Right lobe of liver (tissue), 6 donors: ENCODE measurements at regions not wholly inside any gene's neighbourhood (a gene's known extent, or its start where the extent isn't known, plus 50 kb on each side); places are given as distances from the start of the nearest gene placed in this dataset.

Source experiments
- ATAC-seq, 4 donors: fragments of 200-7000 bp; cut with Tn5 transposase; one replicate each; pipeline ENCODE4 v1.9.1; 2020; ENCODE audit warnings: mild to moderate bottlenecking in 4 of 4, moderate library complexity in 4 of 4
- DNase-seq, 3 donors: peaks; one replicate each; pipeline ENCODE4 v3.0.0-alpha.2; 2020
- H3K27ac ChIP-seq, 3 donors: fragments of 200-600 bp; one replicate each; pipeline ENCODE4 v1.8.0; 2022
- H3K27me3 ChIP-seq, 2 donors: fragments of 200-600 bp; one replicate each; pipeline ENCODE4 v1.8.0; 2022
- H3K36me3 ChIP-seq, 4 donors: fragments of 200-600 bp; sonication (generic) in 1 of 4; one replicate each; pipeline versions ENCODE4 v1.5.1 to v1.8.0; 2017 to 2022; ENCODE audit warnings: control low read depth in 1 of 4
- H3K4me1 ChIP-seq, 4 donors: fragments of 200-600 bp; sonication (generic) in 1 of 4; one replicate each; pipeline versions ENCODE4 v1.5.1 to v1.8.0; 2017 to 2022; ENCODE audit warnings: control low read depth in 1 of 4
- H3K4me3 ChIP-seq, 3 donors: fragments of 200-600 bp; one replicate each; pipeline ENCODE4 v1.8.0; 2022
- H3K9me3 ChIP-seq, 4 donors: fragments of 200-600 bp; sonication (generic) in 1 of 4; one replicate each; pipeline versions ENCODE4 v1.5.1 to v1.8.0; 2017 to 2022; ENCODE audit warnings: control low read depth in 1 of 4
- POLR2A ChIP-seq: fragments of 450-650 bp; IDR thresholded peaks from one replicate; pipeline ENCODE4 v1.6.1; 2017; ENCODE audit warnings: antibody characterized with exemption, mild to moderate bottlenecking
- WGBS: methylation state at CpG from one replicate; pipeline ENCODE4 v1.1.6; 2018; ENCODE audit warnings: low coverage, low lambda C conversion rate; ENCODE audit not compliant: insufficient coverage; ENCODE audit errors: missing lambda C conversion rate; 5-methylcytosine and 5-hydroxymethylcytosine counted together
- intact Hi-C, 2 donors: fragments of 100-400 bp; cut with DNase I; formaldehyde crosslinking; loops; one replicate each; pipeline versions ENCODE4 v1.11.2 to v1.14.1; 2022
- TF ChIP-seq, protein P1 (sequence below), 4 donors: fragments of 200-600 bp in 3 of 4; fragments of 450-650 bp in 1 of 4; IDR thresholded peaks; one replicate each; pipeline versions ENCODE4 v1.5.1 to v1.8.0; 2016 to 2022; ENCODE audit warnings: antibody characterized with exemption in 4 of 4, mild to moderate bottlenecking in 2 of 4
- donor health status: DM: no; HTN: yes; CAD: no.
- donor health status: DM: no; HTN: no; CAD: no.
- donor health status: DM: no; HTN: no; CAD: no.
- donor health status: DM: no; HTN: yes; CAD: no.
- donor health status: DM: no; HTN: yes; CAD: no.

DNA sequence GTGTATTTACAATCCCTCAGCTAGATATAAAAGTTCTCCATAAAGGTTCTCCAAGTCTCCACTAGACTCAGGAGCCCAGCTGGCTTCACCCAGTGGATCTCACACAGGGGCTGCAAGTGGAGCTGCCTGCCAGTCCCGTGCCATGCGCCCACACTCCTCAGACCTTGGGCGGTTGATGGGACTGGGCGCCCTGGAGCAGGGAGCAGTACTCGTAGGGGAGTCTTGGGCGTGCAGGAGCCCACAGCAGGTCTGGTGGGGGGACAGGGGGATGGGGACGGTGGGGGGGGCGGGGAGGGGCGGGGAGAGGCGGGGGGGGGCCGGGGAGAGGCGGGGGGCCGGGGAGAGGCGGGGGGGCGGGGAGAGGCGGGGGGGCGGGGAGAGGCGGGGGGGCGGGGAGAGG is 54.7 kb upstream of the RND3 start:
- no peak for DNase-seq
- H3K27me3 ChIP-seq, result no peaks in the 10 kb centered on the region
- H3K27ac ChIP-seq, result no peak overlapping the region
- WGBS, result 97% methylated on average over 6 of the region's 19 CpGs
- no peaks in the 10 kb centered on the region for H3K9me3 ChIP-seq
- H3K4me1 ChIP-seq, result no peaks in the 10 kb centered on the region
- no peak for ATAC-seq
- H3K4me3 ChIP-seq, result no peak overlapping the region
- intact Hi-C loops, result no loop called here
- TF ChIP-seq, protein P1, sequence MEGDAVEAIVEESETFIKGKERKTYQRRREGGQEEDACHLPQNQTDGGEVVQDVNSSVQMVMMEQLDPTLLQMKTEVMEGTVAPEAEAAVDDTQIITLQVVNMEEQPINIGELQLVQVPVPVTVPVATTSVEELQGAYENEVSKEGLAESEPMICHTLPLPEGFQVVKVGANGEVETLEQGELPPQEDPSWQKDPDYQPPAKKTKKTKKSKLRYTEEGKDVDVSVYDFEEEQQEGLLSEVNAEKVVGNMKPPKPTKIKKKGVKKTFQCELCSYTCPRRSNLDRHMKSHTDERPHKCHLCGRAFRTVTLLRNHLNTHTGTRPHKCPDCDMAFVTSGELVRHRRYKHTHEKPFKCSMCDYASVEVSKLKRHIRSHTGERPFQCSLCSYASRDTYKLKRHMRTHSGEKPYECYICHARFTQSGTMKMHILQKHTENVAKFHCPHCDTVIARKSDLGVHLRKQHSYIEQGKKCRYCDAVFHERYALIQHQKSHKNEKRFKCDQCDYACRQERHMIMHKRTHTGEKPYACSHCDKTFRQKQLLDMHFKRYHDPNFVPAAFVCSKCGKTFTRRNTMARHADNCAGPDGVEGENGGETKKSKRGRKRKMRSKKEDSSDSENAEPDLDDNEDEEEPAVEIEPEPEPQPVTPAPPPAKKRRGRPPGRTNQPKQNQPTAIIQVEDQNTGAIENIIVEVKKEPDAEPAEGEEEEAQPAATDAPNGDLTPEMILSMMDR (IDR thresholded peaks at IDR 0.05), result no peak
- no peak for TF ChIP-seq POLR2A
- H3K36me3 ChIP-seq, result no peaks in the 10 kb centered on the region

GRCh38 chr2:150538651-150539201 is 51.3 kb upstream of the RND3 start:
- DNase-seq (no peak), ATAC-seq (no peak)
- H3K27ac ChIP-seq, result no peak overlapping the region
- no peaks in the 10 kb centered on the region for H3K9me3 ChIP-seq
- no peaks in the 10 kb centered on the region for H3K36me3 ChIP-seq
- WGBS, result 73% methylated on average over 7 of the region's 7 CpGs
- intact Hi-C loops, result no loop called here
- H3K27me3 ChIP-seq, result no peaks in the 10 kb centered on the region
- TF ChIP-seq, protein P1 (IDR thresholded peaks at IDR 0.05), result no peak
- no peak for TF ChIP-seq POLR2A
- no peak overlapping the region for H3K4me3 ChIP-seq
- no peaks in the 10 kb centered on the region for H3K4me1 ChIP-seq
